ENCODE measurements at regions not wholly inside any gene's neighbourhood (a gene's known extent, or its start where the extent isn't known, plus 50 kb on each side); places are given as distances from the start of the nearest gene placed in this dataset.
"Not testable (repeated sequence)": the region's sequence is repeated elsewhere in the genome, so short reads cannot be mapped to it uniquely, and the experiment has no call there.

DNA sequence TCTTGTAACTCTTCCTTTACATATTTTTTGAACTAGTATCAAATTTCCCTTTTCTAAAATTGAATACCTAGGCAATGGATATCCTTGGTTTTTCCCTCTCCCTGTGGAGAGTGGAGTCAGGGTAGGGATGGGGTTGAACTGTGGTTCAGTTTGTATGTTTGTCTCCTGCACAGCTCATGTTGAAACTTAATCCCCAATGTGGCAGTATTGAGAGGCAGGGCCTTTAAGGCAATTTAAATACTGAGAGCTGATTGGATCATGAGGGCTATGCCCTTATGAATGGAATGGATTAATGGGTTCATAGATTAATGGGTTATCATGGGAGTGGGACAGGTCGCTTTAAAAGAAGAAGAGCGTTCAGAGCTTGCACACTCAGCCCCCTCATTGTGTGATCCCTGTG is 127.2 kb upstream of the RGS6 start:
- Histone ChIP-seq H3K4ac (ENCODE audit: low read depth, low read length) (no peak overlapping the region), H3K79me1 (ENCODE audit: insufficient read depth, low read depth, low read length, poor library complexity, severe bottlenecking) (no peaks in the 10 kb centered on the region), H2BK12ac (ENCODE audit: insufficient read length, low read depth, low read length) (no peak overlapping the region), H4K91ac (ENCODE audit: insufficient read length, low read depth, low read length) (no peak overlapping the region), H3K23me2 (ENCODE audit: insufficient read length, low read depth, low read length, poor library complexity, severe bottlenecking) (no peaks in the 10 kb centered on the region), H3K27ac (ENCODE audit: insufficient read length, low read depth, low read length) (no peak overlapping the region), H2BK20ac (ENCODE audit: low read depth, low read length, poor library complexity, severe bottlenecking) (no peak overlapping the region), H3K9me3 (ENCODE audit: control insufficient read depth, low read depth, low read length) (no peaks in the 10 kb centered on the region), H4K20me1 (ENCODE audit: control insufficient read depth, insufficient read depth, insufficient read length) (no peaks in the 10 kb centered on the region), H3K9ac (ENCODE audit: extremely low read depth, insufficient read length, low read length) (no peak overlapping the region), H4K5ac (ENCODE audit: insufficient read length, low read depth, low read length) (no peak overlapping the region), H3T11ph (ENCODE audit: low read length) (no peak overlapping the region), H2BK15ac (ENCODE audit: low read depth, low read length) (no peak overlapping the region), H2BK5ac (ENCODE audit: insufficient read length, low read length) (no peak overlapping the region), H3K56ac (ENCODE audit: insufficient read length, low read depth, low read length) (no peak overlapping the region), H3K4me2 (ENCODE audit: insufficient read depth, insufficient read length, low read length) (no peak overlapping the region), H3K18ac (ENCODE audit: insufficient read length, low read depth, low read length) (no peak overlapping the region), H2BK120ac (ENCODE audit: low read depth, low read length, poor library complexity, severe bottlenecking) (no peak overlapping the region), H4K8ac (replicated peaks; ENCODE audit: insufficient read length, low read depth, low read length) (no peak overlapping the region), H2AK5ac (ENCODE audit: insufficient read length, low read length) (no peak overlapping the region), H3K14ac (ENCODE audit: insufficient read depth, low read length) (no peak overlapping the region), H3K27me3 (ENCODE audit: insufficient read depth, low read length) (no peaks in the 10 kb centered on the region), H3K23ac (ENCODE audit: insufficient read length, low read depth, low read length) (no peak overlapping the region), H3K79me2 (ENCODE audit: insufficient read depth, low read length) (no peaks in the 10 kb centered on the region), H2AFZ (ENCODE audit: low read length) (no peak overlapping the region), H3K4me1 (ENCODE audit: insufficient read depth, low read length) (no peaks in the 10 kb centered on the region)
- no peak for TF ChIP-seq CTCF (conservative IDR thresholded peaks at IDR 0.05)
- Mint-ChIP-seq H3K36me3 (ENCODE audit: insufficient read depth in 1 of 3, low read depth in 3 of 3) (peaks cover 0 to 3% (median 0%) of the 10 kb centered on the region in 3 experiments; a peak in 2 of 7 replicates), H3K4me1 (peaks cover 27 to 31% of the 10 kb centered on the region in 2 experiments), H3K27ac (no peak overlapping the region), H3K27me3 (ENCODE audit: low read depth) (peaks cover 2% of the 10 kb centered on the region), H3K4me3 (no peak overlapping the region), H3K9me3 (peaks cover under 1 to 2% of the 10 kb centered on the region in 2 experiments; a peak in 2 of 5 replicates)
- WGBS (ENCODE audit: extremely low coverage, insufficient read length, low lambda C conversion rate), result no CpG with 5 or more reads among the region's 2 CpGs
- no peak for DNase-seq

DNA sequence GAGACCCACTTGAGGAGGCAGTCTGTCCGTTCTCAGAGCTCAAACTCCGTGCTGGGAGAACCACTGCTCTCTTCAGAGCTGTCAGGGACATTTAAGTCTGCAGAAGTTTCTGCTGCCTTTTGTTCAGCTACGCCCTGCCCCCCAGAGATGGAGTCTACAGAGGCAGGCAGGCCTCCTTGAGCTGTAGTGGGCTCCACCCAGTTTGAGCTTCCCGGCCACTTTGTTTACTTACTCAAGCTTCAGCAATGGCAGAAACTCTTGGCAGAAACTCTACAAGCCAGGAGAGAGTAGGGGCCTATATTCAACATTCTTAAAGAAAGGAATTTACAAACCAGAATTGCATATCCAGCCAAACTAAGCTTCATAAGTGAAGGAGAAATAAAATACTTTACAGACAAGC is 125.2 kb upstream of the RGS6 start:
- not testable (repeated sequence) for H3K4ac ChIP-seq (ENCODE audit: low read depth, low read length); H3K4me3 Mint-ChIP-seq; H4K5ac ChIP-seq (ENCODE audit: insufficient read length, low read depth, low read length); H3K9ac ChIP-seq (ENCODE audit: extremely low read depth, insufficient read length, low read length); H3K27me3 Mint-ChIP-seq (ENCODE audit: low read depth); H3K27me3 ChIP-seq (ENCODE audit: insufficient read depth, low read length); H4K91ac ChIP-seq (ENCODE audit: insufficient read length, low read depth, low read length); H4K20me1 ChIP-seq (ENCODE audit: control insufficient read depth, insufficient read depth, insufficient read length); H2BK20ac ChIP-seq (ENCODE audit: low read depth, low read length, poor library complexity, severe bottlenecking); H3K36me3 Mint-ChIP-seq (ENCODE audit: insufficient read depth in 1 of 3, low read depth in 3 of 3); H3K79me2 ChIP-seq (ENCODE audit: insufficient read depth, low read length); DNase-seq; H3K14ac ChIP-seq (ENCODE audit: insufficient read depth, low read length); H2AFZ ChIP-seq (ENCODE audit: low read length); H2BK12ac ChIP-seq (ENCODE audit: insufficient read length, low read depth, low read length); H3K79me1 ChIP-seq (ENCODE audit: insufficient read depth, low read depth, low read length, poor library complexity, severe bottlenecking); H3K9me3 ChIP-seq (ENCODE audit: control insufficient read depth, low read depth, low read length); H2AK5ac ChIP-seq (ENCODE audit: insufficient read length, low read length); H3K4me2 ChIP-seq (ENCODE audit: insufficient read depth, insufficient read length, low read length); H3T11ph ChIP-seq (ENCODE audit: low read length); H3K23ac ChIP-seq (ENCODE audit: insufficient read length, low read depth, low read length); H3K18ac ChIP-seq (ENCODE audit: insufficient read length, low read depth, low read length); H2BK15ac ChIP-seq (ENCODE audit: low read depth, low read length); H3K4me1 ChIP-seq (ENCODE audit: insufficient read depth, low read length); H3K27ac ChIP-seq (ENCODE audit: insufficient read length, low read depth, low read length); H2BK5ac ChIP-seq (ENCODE audit: insufficient read length, low read length); H3K23me2 ChIP-seq (ENCODE audit: insufficient read length, low read depth, low read length, poor library complexity, severe bottlenecking); H4K8ac ChIP-seq (replicated peaks; ENCODE audit: insufficient read length, low read depth, low read length); H2BK120ac ChIP-seq (ENCODE audit: low read depth, low read length, poor library complexity, severe bottlenecking); H3K56ac ChIP-seq (ENCODE audit: insufficient read length, low read depth, low read length)
- Mint-ChIP-seq H3K27ac (peak overlapping the region in 2 of 3 experiments; percentile 18 to 35; a peak in 1 of 7 replicates), H3K9me3 (peaks cover 6 to 13% of the 10 kb centered on the region in 2 experiments; a peak in 4 of 5 replicates), H3K4me1 (peaks cover 27 to 31% of the 10 kb centered on the region in 2 experiments)
- WGBS (ENCODE audit: extremely low coverage, insufficient read length, low lambda C conversion rate), result no CpG with 5 or more reads among the region's 4 CpGs
